HG02798 (cell line): ENCODE measurements at regions not wholly inside any gene's neighbourhood (a gene's known extent, or its start where the extent isn't known, plus 50 kb on each side); places are given as distances from the start of the nearest gene placed in this dataset.
"Not testable (repeated sequence)": the region's sequence is repeated elsewhere in the genome, so short reads cannot be mapped to it uniquely, and the experiment has no call there.

ENCODE experiments used
- ATAC-seq: cut with Tn5 transposase; IDR thresholded peaks from one replicate; pipeline ENCODE4 v1.9.1; 2021; ENCODE audit warnings: mild to moderate bottlenecking; ENCODE audit not compliant: unreplicated experiment, poor library complexity

DNA sequence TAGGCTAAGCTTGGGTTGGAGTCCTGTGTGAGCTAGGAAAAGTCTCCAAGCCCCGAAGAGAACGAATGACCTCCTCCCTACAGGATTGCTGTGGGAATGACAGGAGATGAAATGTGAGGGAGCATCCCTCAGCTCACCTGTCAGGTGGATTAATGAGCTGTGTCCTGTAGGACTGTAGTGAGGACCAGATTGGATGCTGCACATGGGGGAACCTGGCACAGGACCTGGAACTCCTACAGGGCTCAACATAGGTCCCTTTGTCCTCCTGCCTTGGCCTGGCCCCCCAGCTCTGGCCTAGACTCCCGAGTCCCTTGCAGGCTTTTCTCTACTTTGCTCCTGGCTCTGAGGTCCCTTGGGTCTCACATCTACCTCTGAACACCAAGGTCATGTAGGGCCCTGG is 155.7 kb downstream of the PTPRU start:
- no peak for ATAC-seq

DNA sequence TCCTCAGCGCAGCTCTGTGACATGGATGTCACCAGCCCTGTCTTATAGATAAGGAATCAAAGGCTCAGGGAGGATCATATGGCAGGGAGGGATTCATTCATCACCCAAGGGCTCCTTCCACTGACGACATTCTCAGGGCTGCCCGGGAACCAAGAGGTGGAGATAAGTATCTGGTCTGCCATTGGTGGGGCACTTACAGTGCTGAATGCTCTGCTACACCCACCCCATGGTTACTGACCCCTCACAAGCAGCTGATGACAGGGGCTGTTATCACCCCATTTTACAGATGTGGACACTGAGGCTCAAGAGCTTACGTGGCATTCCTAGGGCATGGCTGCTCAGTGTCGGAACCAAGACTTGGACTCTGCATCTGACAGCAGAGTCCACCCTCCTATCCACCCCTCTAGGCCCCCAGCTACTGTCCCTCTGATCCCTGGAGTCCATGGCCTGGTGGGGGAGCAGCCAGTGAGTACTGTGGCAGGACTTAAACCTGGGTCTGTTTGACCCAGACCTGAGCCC is 155.1 kb downstream of the PTPRU start:
- ATAC-seq: no peak

DNA sequence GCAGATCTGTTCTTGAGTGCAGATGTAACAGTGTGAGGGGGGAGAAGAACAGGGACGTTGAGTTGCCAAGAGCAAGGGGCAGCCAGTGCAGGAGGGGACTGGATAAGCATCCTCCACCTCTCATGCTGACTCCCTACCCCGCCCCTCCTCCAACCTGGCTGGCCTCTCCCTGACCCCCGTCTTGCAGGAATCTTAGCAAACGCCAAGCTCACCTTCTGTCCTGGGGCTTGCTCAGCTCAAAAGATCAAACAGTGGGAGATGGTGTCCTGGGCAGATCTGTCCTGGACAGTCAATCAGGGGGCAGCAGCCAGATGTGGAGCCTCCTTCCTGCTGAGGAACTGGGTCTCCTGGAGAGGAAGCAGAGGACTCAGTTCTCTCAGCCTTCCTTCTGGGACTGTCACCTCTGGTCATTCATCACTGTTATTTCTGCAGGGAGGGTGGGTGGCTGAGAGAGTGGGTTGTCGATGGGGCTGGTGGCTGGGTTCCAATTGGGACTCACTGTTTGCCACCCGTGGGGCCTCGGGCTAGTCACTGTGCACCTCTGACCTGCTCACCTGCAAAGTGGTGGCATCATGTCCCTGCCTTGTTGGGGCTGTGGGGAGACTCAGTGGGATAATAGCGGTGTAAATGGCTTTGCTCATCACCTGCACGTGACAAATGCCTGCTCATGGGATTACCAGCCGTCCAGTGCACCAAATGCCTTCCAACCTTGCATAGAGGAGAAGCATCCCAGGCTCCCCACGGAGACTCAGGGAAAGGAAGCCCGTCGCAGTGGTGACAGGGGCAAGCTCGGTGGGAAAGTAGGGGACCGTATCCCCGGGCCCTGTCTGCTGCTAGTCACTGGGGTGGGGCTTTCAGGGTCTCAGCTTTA is 154.4 kb downstream of the PTPRU start:
- no peak for ATAC-seq

DNA sequence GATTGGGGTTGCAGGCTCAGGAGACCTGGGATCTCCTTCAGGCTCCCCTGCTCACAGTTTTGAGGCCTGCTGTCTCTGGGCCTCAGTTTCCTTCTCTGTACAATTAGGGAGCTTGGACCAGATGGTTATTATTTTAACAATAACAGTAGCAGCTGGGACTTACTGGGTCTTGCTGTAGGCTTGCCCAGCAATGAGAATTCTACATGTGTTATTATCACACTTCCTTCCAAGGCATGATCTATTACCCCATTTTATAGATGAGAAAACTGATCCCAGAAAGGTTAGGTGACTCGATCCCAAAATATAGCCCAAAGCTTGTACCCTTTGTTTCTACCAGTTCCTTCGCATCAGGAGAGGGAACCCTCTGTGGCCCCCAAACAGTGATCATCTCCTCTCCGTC is 153.8 kb downstream of the PTPRU start:
- no peak for ATAC-seq

DNA sequence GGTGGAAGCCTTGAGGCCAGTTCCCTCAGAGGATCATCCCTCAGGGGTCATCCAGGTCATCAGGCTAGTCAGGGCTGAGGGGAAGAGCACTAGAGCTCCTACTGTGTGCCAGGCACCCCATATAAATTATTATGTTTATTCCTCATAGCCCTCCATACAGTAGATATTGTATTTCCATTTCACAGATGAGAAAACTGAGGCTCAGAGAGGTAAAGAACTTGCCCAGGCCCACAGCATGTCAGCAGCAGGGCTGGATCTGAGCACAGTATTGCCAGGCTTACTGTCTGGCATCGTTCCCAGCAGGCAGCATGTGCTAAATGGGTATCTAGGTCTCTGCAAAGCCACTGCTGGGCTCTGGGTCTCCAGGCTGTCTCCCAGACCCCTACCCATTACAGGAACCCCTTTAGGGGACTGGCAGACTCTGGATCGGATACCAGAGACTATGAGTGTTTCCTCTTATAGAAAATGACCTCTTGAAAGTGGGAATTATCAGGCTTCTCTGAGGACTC is 153.3 kb downstream of the PTPRU start:
- no peak for ATAC-seq

DNA sequence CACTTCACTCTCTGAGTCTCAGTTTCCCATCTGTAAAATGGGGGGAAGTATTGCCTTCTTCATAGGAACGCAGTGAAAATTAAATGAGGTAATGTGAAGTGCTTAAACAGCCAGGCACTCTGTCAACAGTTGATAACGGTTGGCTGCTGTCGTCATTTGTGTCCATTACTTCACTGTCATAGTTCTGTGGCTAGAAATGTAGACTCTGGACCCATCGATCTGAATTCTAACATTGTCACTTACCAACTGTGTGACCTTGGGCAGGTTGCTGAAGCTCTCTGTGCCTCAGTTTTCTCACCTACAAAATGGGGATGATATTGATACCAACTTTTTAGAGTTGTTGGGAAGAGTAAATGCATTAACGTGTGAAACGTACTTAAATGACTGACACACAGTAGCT is 152.6 kb downstream of the PTPRU start:
- ATAC-seq: no peak

DNA sequence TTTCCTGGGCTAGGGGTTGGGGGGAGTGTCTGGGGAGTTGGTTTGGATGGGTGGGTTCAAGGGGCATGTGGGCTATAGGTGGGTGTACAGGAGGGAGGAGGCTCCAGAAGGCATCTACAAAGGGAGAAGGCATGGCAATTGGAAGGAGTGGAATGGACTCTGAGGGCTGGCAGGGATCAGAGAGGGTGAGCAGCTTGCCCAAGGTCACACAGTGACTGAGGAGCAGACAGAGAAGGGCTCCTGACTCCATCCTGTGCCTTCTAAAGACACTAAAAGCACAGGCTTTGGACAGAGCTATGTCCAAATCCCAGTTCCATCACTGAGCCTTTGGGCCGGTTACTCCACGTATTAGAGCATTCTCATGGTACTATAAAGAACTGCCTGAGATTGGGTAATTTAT is 151.8 kb downstream of the PTPRU start:
- ATAC-seq: no peak

DNA sequence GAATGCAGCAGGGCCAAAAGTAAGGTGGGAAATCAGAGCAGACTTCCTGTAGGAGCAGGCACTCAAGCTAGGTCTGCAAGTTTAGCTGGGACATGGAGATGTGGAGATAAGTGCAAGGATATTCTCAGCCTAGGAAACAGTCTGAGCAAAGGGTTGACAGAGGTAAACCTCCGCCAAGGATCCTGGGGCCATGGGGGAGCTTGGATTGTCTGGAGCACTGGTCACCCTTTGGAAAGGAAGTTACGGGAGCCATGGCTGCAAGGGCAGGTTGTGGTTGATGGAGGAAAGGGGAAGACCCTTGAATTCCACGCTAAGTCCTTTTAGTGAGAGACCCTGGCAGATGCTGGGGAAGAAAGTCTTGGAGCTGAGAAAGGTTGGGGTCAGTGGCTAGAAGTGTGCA is 150.9 kb downstream of the PTPRU start:
- no peak for ATAC-seq

DNA sequence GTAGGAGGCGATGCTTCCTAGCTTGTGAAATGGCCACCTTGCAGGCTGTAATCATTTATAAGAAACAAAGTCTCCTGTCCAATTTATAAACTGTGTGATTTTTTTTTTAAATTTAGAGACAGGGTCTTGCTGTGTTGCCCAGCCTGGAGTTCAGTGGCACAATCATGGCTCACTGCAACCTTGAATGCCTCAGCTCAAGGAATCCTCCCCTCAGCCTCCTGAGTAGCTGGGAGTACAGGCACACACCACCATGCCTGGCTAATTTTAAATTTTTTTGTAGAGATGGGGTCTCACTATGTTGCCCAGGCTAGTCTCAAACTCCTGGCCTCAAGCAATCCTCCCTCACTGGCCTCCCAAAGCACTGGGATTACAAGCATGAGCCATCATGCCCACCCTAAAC is 150.1 kb downstream of the PTPRU start:
- ATAC-seq: not testable (repeated sequence)

DNA sequence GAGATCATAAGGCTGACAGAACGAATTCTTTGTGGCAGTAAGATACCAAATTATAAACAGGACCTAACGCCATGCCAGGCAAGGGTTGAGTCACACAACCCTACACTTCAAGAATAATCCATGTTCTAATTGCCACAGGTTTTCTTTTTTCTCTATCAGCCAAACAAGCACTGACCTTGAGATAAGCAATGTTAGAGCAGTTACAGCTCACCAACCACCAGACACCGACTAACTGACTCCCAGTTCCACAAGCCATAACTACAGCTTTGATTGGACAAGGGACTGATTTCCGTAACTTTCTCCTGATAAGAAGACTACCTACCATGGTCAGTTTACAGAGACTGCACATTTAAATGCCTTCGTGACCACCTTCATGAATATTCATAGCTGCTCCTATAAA is 149.6 kb downstream of the PTPRU start:
- ATAC-seq: no peak

DNA sequence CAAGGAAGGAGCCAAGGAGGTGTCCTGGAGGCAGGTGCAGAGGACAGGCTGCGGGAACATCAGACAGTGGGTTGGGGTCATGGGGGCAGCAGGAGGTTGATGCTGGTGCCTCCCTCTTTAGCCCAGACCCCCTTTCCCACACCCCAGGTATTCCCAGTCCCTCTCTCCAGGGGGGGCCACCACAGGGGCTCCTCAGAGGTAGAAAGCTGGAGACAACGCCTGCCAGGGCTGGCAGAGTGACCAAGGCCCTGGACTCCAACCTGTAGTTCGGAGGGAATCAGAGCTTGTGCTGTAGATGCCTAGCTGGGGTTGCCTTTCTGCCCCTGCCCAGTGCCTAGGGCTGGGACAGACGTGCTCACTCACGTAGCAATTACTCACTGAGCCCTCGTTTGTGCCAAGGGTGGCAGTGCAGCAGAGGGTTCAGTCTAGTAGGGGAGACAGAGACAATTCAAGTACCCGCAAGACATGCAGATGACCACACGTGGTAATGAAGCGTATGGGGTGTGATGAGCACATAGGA is 148.2 kb downstream of the PTPRU start:
- ATAC-seq: no peak

DNA sequence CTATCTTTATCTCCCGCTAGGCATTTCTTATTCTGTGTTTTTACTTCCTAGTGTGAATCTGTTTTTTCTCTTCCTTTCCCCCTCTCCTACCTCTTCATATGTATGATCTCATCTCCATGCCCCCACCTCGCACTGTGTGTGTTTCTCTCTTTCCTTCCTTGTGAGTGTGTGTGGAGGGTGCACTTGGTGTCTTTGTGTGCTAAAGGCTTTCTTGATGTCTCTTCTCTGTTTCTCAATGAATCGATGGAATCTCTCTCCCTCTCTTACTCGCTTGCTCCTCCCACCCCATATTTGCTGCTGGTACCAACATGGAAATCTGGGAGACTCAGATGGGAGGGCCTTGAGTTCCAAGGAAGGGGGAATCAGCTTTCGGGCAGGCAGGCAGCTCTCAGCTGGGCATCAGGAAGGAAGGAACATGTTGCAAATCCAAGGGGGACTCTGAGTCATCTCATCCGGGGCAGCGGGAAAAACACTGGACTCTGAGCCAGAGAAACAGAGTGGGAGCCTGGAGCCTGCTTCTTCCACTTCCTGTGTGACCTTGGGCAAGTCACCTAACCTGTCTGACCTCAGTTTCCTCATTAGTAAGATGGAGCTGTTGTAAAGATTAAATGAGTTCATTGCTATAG is 147.5 kb downstream of the PTPRU start:
- no peak for ATAC-seq

DNA sequence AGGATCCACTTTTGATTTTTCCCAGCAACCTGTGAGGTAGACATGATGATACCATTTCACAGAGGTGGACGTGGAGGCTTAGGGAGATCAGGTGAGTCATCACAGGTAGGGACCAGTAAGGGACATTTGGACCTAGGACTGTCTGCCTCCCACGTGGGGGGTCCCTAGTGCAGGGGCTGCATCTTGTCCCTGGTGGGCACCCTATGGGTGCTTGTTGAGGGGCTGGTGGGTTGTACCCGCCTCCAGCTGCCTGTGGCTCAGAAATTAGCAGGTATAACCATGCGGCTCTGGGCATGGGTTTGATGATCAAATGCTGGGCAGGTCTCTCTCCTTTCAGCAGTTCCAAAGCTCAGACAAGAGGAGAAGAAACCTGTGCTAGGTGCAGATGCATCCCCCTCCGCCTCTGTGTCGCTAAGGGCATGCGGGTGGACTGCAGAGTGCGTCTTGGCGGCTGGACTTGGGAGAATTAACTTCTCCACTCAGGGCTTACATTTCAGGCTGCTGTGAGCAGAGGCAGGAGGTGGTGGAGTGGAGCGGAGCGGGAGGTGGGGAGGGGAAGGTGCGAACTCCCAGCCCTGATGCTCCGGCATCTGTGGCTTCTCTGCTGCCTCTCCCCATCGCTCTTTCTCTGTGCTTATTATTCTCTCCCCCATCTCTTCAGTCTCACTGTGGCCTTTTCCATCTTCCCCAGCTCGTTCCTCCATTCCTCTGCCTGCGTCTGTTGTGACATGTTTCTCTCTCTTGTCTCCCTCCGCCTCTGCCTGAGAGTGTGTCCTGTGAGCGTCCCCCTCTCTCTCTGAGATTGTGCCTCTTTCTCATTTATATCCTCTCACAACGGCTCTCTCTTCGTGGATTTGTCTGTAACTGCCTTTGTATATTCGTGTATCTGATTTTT is 146.8 kb downstream of the PTPRU start:
- ATAC-seq: no peak

DNA sequence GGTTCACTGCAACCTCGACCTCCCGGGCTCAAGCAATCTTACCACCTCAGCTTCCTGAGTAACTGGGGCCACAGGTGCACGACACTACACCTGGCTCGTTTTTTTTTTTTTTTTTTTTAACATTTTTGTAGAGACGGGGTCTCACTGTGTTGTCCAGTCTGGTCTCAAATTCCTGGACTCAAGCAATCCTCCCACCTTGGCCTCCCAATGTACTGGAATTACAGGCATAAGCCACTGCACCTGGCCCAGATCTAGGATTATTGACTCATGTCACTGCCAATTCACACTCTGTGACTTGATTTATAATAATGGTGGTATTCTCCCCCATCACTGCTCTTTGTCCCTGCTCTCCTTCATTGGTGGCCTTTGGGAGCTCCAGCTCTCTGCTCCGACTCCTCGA is 145.1 kb downstream of the PTPRU start:
- no peak for ATAC-seq

DNA sequence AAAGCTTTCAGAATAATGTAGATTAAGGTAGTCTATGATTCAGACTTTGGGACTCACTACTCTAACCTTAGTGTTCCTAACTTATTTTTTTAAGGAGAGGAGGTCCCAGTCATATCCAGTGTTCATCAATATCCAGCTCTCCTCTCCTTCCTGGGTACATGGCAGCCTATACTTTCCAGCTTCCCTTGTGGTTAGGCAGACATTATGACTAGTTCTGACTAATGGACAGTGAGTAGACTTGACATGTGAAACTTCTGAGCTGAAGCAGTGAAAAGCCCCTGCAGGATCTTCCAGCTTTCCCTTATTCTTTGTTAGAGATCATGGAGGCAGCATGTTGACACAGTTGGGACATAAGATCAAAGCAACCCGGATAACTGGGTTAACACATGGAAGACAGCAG is 144.2 kb downstream of the PTPRU start:
- ATAC-seq: no peak

DNA sequence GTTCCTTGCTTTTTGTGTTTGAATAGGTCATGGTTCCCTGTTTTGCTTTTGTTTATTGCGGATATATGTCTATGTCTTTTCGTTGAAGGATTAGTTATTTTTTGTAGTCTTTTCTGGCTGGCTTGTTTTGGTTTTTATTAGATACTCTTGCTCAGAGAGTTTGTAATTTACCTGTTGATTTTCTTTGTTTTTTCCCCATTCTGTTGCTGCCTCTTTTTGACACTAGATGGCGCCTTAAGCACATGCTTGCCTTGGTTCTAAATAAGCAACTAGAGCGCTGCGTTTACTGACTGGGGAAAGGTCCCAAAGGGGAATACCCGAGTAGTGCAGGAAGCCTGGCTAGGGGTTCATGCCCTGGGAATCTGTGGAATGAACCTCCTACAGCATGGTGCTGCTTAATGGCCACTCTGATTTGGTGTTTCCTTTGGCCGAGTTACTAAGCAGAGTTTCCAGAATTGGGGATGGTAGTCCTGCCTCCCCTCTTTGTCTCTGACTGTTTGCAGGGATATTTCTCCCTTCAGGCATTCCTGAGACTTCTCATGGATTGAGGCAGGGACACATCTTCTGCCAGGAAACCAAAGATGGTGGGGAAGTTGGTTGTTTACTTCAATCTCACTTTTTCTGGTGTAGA is 143.2 kb downstream of the PTPRU start:
- no peak for ATAC-seq
